Activated CD4-positive, CD25-positive, alpha-beta regulatory T cell (primary cell): ENCODE measurements at regions not wholly inside any gene's neighbourhood (a gene's known extent, or its start where the extent isn't known, plus 50 kb on each side); places are given as distances from the start of the nearest gene placed in this dataset.

Experiments
- DNase-seq, 4 experiments: peaks; one replicate each; lab custom pipeline; 2025; lab: John Stamatoyannopoulos, UW

DNA sequence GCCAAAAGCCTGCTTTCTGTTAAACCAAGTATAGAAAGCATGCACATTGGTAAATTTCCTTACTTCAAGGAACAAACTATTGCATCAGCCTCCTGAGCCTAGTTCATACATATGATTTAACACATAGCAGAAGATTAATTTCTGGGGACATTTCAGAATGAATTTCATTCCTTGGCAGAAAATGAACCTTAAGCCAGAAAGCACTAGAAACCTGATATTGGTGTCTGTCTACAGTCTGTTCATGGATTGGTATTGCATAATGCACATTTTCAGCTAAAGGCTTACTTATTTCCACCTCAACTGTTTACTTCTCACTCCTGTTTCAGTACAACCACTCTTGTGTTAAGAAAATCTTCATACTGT is 1471.8 kb upstream of the NUDT12 start:
- DNase-seq = no peak

DNA sequence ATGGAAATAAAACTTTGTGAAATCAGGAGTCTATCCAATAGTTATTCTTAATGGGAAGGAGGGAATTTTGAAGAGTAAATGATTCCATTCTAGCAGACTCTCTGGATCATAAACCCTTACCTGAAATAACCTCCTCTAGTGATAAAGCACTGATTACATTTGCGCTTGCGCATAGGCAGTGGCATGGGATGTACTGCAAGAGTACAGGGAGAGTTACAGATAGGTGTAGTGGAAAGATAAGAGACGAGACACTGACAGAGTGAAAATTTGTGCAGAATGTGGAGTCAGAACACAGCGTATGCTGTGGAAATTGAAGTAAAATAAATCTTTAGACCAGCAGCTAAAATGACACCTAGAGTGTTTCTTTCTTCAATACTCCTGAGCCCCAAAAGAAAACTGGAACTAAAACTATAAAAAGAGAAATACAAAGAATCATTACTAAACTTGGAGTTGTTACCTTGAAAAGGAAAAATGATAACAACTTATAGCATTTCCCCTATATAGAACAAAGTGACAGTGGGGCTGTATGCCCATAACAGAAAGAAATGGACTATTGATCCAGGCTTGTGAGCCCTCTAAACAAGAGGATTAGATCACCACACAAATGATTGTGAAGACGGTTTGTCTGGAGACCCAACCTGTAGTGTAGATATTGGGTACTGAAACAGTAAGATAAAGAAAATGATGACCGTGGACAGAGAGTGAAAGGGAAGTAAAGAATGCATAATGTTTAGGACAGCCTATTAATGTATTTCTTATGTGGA is 1471.2 kb upstream of the NUDT12 start:
- no peak for DNase-seq

DNA sequence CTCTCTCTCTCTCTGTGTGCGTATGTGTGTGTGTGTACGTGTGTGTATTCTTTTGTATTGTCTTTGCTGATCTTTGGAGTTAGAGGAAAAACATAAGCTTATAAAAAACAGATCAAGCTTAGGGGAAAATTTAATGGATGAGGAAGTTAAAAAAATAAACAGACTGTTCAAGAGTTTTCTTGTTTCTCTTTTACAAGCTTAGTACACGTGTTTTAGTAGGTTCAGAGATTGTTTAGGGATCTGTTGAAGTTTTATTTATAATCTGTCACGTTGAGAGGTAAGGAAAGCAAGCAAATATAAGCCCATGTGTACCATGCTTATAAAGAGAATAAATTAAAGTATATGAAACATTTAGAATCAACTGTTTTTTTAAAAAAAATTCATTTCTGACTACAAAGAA is 1470.3 kb upstream of the NUDT12 start:
- no peak for DNase-seq

DNA sequence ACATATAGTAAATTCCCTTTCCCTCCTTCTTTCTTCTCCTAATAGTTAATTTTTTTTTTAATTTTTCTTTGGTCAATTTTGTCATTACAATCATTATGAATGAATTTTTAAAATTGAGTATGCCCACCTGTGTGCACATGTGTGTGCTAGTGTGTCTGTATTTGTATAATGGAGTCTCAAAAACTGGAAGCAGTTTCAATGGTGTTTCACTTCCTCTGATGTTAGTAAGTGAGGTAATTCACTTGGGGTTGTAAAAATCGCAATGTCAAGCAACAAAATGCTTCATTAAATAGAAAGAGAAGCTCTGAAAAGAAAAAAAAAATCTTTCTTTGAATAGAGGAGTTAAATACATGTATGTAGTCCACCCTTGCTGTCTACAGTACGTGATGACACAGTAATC is 1467.6 kb upstream of the NUDT12 start:
- DNase-seq = no peak

DNA sequence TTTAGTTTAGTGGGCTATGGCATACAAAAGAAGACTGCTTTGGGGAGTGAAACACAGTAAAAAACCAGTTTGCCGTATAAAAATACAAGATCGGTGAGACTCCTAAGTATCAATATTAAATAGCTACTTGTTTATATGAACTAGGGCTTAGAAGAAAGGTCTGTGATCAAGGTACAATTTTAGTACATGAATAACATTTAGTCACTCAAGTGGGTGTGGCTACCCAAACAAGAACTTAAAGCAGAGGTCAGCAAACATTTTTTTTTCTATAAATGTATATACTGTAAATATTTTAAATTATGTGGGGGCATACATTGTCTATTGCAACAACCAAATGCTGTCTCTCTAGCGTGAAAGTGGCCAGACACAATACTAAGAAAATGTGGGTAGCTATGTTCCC is 1452.5 kb upstream of the NUDT12 start:
- DNase-seq = no peak

DNA sequence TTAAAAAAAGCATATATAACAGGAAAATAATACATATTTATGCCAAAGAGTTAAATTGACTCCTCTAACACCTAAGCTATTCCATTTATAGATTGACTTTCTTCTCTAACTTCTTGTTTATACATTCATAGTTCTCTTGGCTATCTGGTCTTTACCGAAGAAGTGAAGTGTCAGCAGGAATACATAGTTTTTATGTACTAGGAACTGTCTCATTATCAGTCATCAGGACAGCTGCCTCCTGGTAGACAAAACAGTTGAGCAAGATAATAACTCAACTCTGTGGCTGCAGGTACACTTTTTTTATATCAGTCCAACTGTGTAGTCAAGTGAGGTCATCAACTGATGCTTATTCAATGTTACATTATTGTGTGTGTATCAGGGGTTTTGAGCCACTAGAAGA is 1436.0 kb upstream of the NUDT12 start:
- DNase-seq = no peak

DNA sequence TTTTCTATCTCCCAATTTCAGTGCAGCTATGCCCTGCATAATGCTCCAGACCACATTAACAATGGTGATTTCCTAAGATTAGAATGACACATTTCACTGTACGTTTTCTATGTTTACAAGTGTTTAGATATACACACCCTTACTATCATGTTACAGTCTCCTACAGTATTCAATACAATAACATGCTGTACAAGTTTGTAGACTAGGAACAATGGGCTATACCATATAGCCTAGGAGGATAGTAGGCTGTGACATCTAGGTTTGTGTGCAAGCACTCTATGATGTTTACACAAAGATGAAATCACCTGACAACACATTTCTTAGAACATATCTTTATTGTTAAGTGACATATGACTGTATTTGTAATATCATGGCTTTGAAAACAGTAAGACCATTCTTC is 1435.6 kb upstream of the NUDT12 start:
- DNase-seq = no peak

DNA sequence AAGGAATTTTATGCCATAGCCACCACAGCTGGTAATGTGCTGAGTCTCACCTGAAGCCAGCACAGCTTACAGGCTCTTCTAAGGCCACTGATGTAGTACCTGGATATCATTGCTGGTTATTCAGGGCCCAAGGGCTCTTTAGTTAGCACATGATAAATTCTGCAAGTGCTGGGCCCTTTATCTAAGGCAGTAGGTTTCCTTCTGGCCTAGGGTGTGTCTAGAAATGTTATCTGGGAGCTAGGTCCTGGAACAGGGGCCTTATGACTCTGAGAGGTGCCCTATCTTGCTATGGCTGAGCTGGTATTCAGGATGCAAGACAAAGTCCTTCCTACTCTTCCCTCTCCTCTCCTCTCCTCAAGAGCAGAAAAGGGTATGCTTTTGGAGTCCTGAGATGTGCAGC is 1424.5 kb upstream of the NUDT12 start:
- DNase-seq = no peak

DNA sequence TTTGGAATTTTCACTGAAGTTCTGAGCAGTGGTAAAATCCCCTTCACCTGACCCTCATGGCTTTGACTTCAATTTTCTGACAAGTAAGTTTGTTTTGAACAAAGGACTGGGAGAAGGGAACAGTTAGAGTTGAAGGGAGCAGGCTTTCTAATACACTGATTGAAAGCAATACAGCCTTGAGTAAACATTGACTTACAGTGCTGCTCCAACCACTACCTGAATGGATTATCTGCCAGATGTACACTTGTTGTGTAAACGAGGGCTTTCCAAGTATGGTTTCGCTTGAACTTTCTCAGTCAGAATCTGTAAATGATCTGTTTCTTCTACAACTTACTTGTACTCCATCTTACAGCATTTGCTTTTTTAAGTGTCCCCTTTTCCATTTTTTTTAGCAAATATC is 1414.9 kb upstream of the NUDT12 start:
- DNase-seq = no peak

DNA sequence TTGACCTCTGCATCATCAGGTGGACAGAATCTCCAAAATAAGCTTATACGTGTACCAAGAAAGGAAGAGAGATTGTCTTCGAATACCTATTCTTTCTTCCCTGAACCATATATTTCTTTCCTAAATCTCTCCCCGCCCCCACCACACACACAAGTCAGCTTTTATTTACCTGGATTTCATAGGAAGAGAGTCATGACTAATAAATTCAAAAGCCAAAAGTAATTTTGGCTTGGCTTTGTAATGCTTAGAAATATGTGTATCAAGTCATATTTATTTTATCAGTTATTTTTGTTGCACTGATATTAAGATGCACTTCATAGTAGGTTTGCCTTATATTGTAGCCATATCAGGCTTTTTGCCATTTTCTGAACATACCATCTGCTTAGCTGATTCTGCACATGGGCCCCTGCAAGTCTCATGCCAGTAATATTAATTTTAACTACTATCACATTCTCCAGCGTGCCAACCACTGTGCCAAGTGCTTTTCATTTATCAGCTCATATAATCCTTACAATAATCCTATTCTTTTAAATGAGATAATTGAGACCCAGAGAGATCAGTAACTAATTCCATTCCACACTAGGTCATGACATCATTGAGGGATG is 1405.3 kb upstream of the NUDT12 start:
- DNase-seq = no peak

DNA sequence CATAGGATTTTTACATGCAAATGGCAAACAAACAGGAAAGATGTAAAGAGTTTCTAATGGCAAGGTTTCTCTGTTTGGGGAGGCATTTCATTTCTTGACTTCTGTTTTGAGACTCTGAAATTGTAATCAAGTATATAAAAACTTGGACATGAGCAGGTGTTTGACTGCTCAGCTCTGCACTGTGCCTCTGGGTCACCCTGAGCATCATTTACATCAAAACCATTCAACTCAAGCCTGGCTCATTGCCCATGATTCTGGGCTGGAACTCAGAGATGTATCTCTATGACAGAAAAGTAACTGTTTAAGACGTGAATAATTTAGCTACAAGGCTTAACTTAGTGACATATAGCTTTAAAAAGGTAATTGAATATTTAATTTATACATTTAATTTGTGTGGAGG is 1402.4 kb upstream of the NUDT12 start:
- DNase-seq = no peak

DNA sequence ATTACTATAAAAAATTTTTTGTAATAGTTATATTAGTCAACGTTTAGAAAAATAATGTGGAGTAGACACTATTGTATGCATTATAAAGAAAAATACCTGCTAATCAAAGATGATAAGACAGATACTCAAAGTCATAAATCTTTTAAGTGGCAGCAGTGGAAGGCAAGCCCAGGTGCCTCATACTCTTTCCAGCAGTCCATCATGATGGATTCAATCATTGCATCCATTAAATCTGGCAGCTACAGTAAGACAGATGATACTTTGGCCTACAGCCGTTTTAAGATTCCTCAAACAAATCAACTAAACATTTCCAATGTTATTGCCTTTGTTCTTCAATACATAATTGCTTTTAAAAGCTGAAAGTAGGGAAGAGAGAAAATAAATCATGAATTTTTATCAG is 1392.9 kb upstream of the NUDT12 start:
- DNase-seq = no peak

DNA sequence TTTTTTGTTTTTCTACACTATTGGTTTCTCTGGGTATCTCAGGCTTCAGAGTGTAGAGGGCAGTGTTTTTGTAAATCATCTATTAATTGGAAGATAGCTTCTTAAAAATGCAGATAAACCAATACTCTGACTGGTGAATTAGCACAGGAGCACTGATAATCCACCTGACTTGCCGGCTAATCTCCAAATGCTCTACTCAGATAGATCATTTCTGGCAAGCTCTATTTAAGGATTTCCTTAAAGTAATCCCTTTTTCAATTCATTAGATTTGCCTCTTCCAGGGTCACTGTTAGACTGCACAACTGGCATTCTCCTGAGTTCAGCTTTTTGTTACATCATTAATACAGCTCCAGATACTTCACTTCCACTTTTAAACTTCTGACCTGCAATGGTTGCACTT is 1390.3 kb upstream of the NUDT12 start:
- DNase-seq = no peak

DNA sequence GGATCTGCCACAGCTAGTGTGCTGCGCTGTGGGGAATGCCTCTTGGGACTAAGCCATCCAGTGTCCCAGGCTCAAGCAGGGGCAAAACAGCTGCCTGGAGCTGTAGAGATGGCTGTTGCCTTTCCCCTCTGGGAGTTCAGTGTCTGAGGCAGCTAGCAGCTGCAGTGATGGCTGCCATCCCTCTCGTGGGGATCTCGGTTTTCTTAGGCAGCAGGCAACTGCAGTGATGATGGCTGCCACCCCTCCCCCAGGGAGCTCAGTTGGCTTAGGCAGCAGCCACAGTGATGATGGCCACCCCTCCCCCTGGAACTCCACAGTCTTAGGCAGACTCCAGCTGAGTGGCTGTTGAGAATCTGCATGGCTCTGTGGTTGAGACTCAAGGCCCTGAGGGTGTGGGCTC is 1389.2 kb upstream of the NUDT12 start:
- no peak for DNase-seq

DNA sequence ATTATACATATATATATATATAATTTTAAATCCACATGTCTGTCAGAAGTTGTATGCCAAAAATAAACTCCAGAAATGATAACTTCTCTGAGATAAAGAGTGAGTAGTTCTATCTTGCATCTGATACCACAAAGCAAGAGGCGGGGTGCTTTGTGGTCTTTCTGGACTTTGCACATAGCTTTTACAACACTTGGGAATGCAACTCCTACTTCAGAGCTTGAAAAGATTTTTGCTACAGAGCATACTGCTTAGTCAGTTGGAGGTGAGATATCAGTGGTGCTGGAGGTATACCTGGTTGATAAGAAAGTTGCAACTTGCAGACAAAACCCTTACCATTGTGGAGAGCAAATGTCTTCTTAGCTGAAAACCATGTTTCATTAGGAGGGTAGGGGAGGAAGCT is 1384.5 kb upstream of the NUDT12 start:
- DNase-seq = no peak

DNA sequence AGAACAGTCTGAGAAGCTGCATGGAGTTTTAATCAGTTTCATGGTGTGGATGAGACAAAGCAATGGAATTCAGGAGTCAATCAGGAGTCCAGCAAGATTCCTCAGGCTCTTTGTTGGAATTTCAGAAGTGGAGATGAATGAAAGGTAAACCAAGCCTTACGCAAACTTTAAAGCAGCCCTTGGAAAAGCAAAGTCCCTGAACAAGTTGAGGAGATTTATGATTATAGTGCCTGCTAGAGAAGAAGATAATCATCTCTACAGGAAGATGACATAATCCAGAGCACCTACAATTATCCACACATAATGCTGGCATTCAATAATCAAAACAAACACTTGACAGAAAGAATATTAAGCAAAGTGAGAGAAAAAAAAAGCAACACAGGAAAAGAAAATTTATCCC is 1380.1 kb upstream of the NUDT12 start:
- DNase-seq = no peak

DNA sequence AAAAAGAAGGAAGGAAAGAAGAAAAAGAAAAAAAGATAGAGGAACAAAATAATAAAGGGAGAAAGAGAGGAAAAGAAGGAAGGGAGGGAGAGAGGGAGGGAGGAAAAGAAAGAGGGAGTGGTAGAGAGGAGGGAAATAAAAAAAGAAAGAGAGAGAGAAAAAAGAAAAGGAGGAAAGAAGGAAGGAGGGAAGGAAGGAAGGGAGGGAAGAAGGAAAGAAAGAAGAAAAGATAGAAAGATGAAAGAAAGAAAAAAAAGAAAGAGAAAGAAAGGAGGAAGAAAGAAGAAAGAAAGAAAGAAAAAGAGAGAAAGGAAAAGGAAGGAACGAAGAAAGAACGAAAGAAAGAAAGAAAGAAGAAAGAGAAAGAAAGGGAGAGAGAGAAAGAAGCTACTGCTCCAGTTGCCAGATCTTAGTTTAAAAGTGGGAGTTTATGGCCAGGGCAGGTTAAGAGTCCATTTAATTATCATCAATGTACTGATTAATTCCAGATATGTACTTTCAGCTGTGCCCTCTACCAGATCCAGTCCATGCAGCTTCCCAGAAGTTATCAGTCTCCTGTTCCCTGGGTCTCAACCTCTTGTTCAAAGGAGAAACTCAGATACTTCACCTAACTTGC is 1378.5 kb upstream of the NUDT12 start:
- no peak for DNase-seq

DNA sequence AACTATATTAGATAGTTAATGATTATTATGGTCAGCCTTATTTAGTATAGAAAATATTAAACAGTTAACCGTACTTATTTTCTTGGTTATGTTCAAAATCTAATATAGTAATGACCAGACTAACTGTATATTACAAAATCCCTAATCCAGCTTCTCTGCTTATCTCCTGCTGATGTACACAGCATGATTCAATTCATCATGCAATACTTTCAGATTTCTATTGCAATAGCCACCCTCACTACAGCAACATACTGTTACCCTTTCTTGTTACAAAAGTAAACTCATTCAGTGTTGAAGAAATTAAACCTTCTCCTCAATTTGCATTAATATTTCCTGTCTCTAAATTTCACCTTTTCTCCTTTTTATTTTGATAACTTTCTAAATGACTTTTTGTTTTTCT is 1375.0 kb upstream of the NUDT12 start:
- no peak for DNase-seq

DNA sequence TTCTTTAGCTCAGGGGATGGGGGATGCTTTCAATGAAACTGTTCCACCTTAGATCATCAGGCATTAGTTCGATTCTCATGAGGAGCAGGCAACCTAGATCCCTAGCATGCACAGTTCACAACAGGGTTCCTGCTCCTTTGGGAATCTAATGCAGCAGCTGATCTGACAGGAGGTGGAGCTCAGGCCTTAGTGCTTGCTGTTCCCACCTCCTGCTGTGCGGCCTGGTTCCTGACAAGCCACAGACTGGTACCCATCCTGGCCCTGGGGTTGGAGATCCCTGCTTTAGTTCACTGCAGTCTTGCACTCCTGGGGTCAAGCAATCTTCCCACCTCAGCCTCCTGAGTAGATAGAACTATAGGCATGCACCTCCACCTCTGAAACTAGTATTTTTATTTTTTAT is 1369.8 kb upstream of the NUDT12 start:
- DNase-seq = no peak

DNA sequence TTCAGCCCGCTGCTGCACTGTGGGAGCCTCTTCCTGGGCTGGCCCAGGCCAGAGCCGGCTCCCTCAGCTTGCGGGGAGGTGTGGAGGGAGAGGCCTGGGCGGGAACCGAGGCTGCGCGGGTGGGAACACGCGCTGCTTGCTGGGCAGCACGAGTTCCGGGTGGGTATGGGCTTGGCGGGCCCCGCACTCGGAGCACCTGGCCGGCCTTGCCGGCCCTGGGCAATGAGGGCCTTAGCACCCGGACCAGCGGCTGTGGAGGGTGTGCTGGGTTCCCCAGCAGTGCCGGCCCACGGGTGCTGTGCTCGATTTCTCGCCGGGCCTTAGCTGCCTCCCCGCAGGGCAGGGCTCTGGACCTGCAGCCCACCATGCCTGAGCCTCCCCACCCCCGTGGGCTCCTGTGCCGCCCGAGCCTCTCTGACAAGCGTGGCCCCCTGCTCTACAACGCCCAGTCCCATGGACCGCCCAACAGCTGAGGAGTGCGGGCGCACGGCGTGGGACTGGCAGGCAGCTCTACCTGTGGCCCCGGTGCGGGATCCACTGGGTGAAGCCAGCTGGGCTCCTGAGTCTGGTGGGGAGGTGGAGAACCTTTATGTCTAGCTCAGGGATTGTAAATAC is 1366.4 kb upstream of the NUDT12 start:
- no peak for DNase-seq

DNA sequence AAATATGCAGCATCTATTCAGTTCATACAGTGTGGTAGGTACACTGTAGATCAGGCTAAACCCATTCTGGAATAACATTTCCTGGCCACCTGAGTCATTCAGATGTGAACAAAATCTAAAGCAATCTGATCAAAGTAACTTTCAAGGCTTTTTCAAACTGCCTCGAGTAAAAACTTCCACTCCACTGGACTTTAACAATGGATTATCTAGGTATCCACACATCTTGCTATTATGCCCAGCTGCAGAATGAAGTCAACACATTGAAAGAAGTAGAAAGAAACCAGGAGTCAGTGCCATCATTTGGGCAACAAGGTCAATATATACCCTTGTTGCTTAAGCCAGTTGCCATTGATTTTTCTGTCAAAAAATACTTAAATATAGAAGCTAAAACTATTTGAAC is 1352.6 kb upstream of the NUDT12 start:
- no peak for DNase-seq

DNA sequence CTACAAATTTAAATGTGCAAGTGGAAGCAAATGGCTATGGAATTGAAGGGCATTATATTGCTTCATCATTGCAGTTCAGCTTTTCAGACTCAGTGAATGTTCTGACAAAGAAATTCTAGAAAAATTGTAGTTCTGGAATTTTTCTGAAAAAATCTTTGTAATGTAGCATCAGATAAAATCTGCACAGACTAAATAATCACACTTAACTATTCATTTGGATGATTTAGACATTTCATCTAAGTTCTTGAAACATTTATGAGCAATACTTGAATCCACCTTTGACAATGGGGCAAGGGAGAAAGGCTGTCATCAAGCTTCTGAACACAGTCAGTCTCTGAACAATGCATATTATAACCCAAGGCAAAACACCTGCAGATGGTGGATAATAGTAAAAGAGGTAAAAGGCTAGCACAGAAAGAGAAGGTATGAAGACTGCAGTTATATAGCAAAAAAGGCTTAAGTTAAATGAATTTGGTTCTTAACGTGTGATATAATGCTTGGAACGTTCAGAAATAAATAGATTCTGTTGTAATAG is 1352.0 kb upstream of the NUDT12 start:
- no peak for DNase-seq

DNA sequence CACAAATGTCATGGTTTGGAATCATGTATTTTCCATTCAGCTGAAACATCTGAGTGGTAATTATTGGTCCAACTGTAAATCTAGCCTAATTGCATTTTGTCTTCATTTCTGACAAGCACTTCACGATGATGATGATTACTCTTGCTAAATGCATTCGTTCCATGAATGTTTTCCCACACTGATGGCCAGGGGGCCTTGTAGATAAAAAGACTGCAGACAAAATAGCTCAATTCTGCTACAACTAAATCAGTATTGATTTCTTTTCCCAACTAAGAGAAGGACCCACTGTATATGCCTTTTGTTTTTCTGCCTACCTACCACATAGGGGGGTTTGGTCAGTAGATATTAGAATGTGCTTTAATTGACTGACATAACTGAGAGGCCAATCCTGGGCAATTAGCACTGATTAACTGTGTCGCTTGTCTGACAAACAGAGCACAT is 1351.3 kb upstream of the NUDT12 start:
- no peak for DNase-seq
